Adrenal gland (tissue), 5 donors: ENCODE measurements at regions not wholly inside any gene's neighbourhood (a gene's known extent, or its start where the extent isn't known, plus 50 kb on each side); places are given as distances from the start of the nearest gene placed in this dataset.

Experiments used
- POLR2A ChIP-seq, 2 donors: fragments of 450-650 bp; IDR thresholded peaks; one replicate each; pipeline ENCODE4 v1.6.1; 2017; ENCODE audit warnings: antibody characterized with exemption in 2 of 2, mild to moderate bottlenecking in 2 of 2, moderate library complexity in 1 of 2
- TF ChIP-seq, protein P1 (sequence below), 6 experiments: fragments of 450-650 bp in 4 of 6; fragments of 200-600 bp in 2 of 6; sonication (generic) in 1 of 6; IDR thresholded peaks; 1 replicate in 5 of 6; 2 replicates in 1 of 6; pipeline versions ENCODE4 v1.5.1 to v1.8.0; 2016 to 2021; ENCODE audit warnings: antibody characterized with exemption in 6 of 6, mild to moderate bottlenecking in 2 of 6, moderate library complexity in 1 of 6
- donor health status: DM: no; HTN: no; CAD: no.

DNA sequence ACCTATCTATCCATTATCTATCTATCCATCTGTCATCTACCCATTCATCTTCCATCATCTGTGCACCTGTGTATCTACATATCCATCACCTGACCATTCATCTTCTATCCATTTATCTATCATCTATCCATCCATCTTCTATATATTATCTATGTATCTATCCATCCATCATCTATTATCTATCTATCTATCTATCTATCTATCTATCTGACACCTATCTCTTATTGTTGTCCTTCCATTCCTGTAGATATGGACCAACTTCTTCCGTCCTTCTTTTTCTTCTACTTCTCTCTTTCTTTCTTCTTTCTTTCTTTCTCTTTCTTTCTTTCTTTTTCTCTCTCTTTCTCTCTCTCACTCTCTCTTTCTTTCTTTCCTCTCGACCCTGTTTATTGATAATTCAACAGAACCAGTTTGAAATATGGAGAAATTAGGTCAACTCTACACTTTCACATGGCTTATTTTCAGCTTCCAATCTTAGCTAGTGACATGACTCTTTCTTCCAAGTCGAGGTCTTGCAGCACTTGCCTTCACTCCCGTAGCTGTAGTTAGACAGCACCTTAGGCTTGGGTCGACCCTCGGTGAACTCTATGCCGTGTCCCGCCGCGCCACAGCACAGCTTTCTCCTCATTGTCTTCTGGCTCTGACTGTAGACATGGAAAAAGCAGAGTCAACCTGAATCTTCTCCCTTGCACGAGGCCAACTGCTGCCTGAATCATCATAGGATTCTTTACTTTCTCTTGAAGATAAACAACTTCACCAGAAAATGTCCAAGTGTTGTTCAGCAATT, 110.4 kb upstream of the EXOC2 start:
- TF ChIP-seq, protein P1, sequence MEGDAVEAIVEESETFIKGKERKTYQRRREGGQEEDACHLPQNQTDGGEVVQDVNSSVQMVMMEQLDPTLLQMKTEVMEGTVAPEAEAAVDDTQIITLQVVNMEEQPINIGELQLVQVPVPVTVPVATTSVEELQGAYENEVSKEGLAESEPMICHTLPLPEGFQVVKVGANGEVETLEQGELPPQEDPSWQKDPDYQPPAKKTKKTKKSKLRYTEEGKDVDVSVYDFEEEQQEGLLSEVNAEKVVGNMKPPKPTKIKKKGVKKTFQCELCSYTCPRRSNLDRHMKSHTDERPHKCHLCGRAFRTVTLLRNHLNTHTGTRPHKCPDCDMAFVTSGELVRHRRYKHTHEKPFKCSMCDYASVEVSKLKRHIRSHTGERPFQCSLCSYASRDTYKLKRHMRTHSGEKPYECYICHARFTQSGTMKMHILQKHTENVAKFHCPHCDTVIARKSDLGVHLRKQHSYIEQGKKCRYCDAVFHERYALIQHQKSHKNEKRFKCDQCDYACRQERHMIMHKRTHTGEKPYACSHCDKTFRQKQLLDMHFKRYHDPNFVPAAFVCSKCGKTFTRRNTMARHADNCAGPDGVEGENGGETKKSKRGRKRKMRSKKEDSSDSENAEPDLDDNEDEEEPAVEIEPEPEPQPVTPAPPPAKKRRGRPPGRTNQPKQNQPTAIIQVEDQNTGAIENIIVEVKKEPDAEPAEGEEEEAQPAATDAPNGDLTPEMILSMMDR (IDR thresholded peaks at IDR 0.05) = no peak
- no peak for TF ChIP-seq POLR2A (IDR thresholded peaks at IDR 0.05)
